NCI-H2107 (cell line): ENCODE measurements at regions not wholly inside any gene's neighbourhood (a gene's known extent, or its start where the extent isn't known, plus 50 kb on each side); places are given as distances from the start of the nearest gene placed in this dataset.
"Not testable (repeated sequence)": the region's sequence is repeated elsewhere in the genome, so short reads cannot be mapped to it uniquely, and the experiment has no call there.

Experiments
- DNase-seq: peaks from one replicate; lab custom pipeline; 2025; lab: John Stamatoyannopoulos, UW

- no peak for DNase-seq
These were observed 94.2 kb upstream of the TEX13D start for GRCh38 chrX:124238268-124238667.

DNA sequence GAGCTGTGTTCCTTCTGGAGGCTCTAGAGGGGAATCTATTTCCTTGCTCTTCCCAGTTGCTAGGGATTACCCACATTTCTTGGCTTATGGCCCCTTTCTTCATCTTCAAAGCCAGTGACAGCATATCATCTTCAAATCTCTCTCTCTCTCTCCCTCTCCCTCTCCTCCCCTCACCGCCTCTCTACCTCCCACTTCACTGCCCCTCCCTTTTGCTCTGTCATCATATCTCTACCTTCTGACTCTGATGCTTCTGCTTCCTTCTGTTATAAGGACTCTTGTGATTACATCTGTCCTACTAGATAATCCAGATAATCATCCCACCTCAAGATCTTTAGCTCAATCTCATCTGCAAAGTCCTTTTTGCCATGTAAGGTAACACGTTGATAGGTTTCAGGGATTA, 93.1 kb upstream of the TEX13D start:
- DNase-seq: no peak

- DNase-seq: no peak
These were observed 92.5 kb upstream of the TEX13D start for GRCh38 chrX:124239911-124240310.

GRCh38 chrX:124240422-124240821, 92.0 kb upstream of the TEX13D start:
- DNase-seq: no peak

GRCh38 chrX:124242131-124242530, 90.3 kb upstream of the TEX13D start:
- no peak for DNase-seq

DNA sequence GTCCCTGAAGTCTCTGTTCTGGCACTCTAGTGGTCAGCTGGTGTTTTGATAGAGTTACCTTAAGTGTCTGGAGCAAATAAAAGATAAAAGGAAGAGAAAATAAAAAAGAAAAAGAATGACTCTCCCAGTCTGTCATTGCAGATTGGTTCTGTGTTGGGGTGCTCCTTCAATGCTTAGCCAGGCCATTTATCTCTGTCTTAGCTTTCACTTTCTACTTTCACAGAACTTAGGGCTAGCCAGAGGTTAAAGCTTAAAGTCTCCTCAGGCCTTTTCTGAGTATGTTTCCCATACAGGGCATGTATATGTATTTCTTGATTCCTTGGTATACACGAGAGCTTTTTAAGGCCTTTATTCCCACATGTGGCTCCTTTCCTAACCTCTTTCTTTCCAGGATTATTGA, 83.1 kb upstream of the TEX13D start:
- no peak for DNase-seq

DNA sequence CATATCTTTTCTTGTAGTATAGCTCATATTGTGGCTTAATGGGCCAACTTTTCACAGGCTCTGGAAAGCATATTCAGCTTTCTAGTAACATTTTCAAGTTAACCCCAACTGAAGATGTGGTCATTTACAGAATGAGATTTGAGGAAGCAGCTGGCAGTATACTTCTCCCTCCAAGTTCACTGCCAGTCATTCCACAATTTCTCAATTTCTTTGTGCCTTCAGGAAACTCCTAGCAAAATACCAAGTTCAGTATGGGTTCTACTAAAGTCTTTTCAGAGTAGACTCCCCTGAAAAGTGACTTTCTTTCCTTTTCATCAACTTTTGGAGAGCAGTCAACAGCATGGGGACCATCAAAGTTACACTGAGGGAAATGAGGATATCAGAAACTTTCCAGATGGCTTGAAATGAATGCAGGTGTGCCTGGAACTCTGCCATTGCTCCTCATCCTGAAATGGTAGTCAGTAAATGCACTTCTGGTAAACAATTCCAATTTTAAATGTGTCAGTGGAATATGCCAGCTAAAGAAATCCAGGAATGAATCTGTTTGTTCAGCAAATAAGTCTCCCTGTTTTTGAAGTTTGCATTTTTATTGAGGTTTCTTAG, 81.5 kb upstream of the TEX13D start:
- no peak for DNase-seq

DNA sequence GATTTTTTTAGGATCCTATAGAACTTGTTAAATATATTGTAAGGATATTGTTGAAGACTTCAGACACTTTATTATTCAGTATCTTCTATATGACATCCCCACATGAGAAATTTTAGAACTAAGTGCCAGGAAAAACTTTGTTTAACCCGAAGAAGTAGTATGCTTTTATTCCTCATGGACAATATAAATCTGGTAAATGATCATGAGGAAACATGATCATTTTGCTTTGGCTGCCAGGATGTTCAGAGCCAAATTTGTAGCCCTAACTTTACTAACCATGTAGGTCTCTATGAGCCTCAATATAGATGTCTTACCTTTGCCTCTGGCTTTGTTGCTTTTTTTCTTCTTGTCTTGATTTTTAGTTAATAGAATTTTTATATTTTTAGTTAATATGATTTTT, 77.8 kb upstream of the TEX13D start:
- no peak for DNase-seq

- DNase-seq: no peak
These were observed 76.2 kb upstream of the TEX13D start for GRCh38 chrX:124256216-124256615.

- DNase-seq: no peak
These were observed 75.7 kb upstream of the TEX13D start for GRCh38 chrX:124256629-124257380.

GRCh38 chrX:124257924-124258702, 74.3 kb upstream of the TEX13D start:
- DNase-seq: no peak

DNA sequence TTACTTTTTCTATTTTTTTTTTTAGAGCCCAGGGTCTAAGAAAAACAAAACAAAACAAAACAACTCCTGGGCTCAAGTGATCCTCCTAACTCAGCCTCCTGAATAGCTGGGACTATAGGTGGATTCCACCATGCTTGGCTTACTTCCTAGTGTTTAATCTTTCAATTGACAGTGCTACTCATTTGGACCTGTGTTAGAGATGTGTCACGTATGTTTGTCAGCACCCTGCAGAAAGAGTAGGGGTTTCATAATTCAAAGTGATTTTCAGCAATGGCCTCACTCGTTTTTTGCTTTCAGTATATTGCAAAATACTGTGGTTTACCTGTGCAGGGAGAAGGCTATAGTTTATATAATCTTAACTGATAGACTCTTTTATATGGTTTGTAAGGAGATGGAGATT, 71.6 kb upstream of the TEX13D start:
- no peak for DNase-seq

- no peak for DNase-seq
These were observed 68.7 kb upstream of the TEX13D start for GRCh38 chrX:124263743-124264142.

DNA sequence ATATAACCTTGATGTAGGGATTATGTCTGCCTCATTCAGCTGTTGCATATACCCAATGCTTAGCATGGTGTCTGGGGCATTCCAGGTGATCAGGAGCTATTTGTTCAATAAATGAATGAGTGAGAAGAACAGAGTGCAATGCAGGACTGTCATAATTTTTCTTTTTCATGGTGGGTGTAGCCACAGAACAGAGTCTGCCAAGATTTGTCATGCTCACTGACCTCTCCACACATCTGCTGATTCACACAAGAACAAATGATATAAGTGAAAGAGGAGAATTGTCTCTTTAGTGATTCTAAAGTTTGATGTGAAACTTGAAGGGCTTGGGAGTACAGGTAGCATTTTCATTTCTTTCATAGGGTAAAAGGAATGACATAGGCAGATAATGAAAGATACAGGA, 64.4 kb upstream of the TEX13D start:
- DNase-seq: no peak

DNA sequence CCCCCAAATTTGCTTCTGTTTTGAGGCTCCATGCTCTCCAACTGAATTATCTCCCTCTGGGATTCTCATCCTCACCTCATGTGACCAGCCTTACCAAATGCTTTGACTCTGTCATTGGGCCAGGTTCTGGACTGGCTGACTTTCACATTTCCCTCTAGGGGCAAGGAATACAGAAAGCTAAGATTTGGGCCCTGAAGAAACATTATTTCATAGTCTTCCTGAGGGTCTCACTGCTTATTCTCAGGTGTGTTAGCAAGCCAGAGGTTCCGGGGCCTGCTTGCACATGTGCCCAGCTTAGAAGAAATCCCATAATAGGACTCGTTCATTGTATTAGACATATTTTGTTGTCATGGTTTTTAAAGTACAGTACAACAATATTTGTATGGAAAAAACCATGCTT, 62.6 kb upstream of the TEX13D start:
- no peak for DNase-seq

DNA sequence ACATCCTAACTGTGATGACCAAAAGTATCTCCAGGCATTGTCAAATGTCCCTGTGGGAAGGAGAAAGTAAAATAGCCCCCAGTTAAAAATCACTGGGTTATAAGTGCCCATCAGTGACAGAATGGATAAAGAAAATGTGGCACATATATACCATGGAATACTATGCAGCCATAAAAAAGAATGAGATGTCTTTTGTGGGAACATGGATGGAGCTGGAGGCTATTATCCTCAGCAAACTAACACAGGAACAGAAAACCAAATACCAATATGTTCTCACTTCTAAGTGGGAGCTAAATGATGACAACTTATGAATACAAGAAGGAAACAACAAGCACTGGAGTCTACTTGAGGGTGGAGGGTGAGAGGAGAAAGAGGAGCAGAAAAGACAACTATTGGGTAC, 60.9 kb upstream of the TEX13D start:
- not testable (repeated sequence) for DNase-seq

GRCh38 chrX:124272370-124272982, 60.0 kb upstream of the TEX13D start:
- DNase-seq: no peak

DNA sequence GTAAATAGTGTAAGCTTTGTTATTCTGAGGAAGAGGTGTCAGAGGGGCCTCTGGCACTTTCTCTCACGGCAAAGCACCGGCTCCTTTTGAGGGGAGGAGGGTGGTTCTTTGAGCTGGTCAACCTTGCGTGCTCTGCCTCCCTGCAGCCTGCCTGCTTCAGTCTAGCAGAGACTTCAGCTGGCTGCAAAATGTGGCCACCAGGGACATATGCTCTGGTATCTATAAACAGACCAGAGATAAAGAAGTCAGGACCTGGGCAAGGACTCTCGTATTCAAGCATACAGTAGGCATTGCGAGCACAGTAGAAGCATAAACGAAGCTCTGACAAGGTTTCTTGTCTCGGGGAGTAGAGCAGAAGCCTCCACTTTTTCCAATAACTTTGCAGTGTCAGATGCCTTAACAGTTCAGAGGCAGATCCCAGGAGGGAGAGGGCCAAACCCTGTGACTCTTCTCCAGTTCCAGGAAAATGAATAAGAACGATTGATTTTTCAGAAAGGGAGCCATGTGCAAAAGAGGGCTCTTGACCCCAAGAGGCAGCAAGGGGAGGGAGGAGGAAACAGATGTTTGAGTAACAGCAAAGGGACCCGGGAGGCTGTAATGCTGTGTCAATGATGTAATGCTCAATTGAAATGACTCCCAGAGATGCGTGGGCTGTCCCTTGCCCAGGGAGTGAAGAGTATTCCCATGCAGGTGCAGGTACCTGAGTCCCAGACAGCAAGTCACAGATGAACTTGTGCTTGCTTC, 57.9 kb upstream of the TEX13D start:
- no peak for DNase-seq

DNA sequence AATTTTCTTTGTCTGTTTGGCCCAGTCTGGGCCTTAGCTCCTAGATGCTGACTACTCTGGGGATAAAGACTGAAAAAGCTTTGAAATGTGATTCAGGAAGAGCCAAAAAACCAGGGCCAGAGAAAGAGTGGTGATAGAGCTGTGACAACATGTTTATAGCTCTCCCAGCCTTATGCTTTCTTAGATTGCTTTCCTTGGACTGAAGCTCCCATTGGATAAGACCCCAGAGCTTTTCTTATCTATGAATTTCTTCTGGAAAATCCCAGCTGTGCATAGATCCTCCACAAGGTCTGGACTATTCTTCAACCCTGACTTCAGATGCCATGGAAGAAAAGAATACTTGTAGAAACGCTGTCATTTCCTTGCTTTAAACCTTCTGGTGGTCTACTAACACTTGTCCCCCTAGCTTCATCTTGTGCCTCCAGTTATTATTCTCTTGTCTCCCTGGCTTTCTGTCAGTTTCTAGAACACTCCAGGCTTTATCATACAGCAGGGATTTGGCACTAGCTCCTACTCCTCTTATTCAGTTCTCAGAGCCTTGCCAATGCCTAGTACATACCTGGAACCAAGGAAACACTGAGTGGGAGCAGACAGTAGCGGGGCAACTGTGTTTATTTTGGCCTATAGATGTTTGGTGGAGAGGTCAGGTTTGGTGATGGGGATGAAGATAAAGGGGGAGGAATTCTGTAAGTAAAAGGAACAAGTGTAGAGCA, 57.1 kb upstream of the TEX13D start:
- DNase-seq: no peak

- DNase-seq: no peak
These were observed 52.1 kb upstream of the TEX13D start for GRCh38 chrX:124280294-124280902.

GRCh38 chrX:124282580-124282979, 49.9 kb upstream of the TEX13D start:
- DNase-seq: no peak
